ENCODE measurements at regions not wholly inside any gene's neighbourhood (a gene's known extent, or its start where the extent isn't known, plus 50 kb on each side); places are given as distances from the start of the nearest gene placed in this dataset.
"Not testable (repeated sequence)": the region's sequence is repeated elsewhere in the genome, so short reads cannot be mapped to it uniquely, and the experiment has no call there.

DNA sequence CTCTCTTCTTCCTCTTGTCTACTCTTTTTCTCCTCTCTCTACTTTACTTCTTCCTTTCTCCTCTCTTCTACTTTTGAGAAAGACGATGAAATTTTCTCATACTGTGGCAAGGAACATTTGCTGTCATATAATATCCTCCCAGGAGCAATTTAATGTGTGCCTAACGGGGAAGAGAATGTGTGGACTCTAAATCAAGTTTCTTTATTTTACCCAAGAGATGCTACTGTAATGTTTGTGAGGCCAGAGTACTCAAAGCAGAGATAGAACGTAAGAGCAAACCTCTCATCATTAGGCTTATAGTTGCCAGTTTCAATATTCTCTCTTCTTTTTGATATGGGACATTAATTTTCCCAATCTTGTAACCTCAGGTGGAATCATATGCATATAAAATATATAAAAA is 801.4 kb downstream of the BCKDHB start:
- H3K4me3 Mint-ChIP-seq, result no peak overlapping the region
- H3K9me3 Mint-ChIP-seq, result peaks cover 3% of the 10 kb centered on the region

DNA sequence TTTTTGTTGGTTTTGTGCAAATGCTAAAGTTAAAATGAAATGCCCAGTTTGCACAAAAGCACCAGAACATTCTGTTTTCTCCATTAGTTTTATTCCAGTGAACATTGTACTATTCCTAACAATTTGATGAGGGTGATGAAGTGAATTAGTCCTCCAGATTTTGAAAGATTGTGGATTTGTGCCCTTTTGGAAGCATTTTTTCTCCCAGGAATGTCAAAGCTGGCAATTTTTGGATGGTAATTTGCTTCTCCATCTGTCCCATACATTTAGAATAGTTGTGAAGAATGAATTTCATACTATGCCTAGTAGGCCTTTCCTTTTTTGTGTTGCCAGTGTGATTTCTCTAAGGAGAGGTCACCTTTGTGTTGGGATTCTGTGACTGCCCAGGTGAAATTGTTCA is 797.2 kb downstream of the BCKDHB start:
- DNase-seq (ENCODE audit: low spot score) (no peak), ATAC-seq (no peak)
- no peaks in the 10 kb centered on the region for H3K27me3 Mint-ChIP-seq
- H3K27ac Mint-ChIP-seq, result no peak overlapping the region
- no peaks in the 10 kb centered on the region for H3K4me1 Mint-ChIP-seq (ENCODE audit: low read depth in 2 of 2)
- no peak overlapping the region for H3K4me3 Mint-ChIP-seq
- H3K9me3 Mint-ChIP-seq, result peaks cover 12% of the 10 kb centered on the region
- peaks cover 10% of the 10 kb centered on the region for H3K36me3 Mint-ChIP-seq

More for the DNA sequence above, 801.4 kb downstream of the BCKDHB start:
- H3K27ac Mint-ChIP-seq, result no peak overlapping the region
- ATAC-seq (no peak), DNase-seq (ENCODE audit: low spot score) (no peak)
- H3K27me3 Mint-ChIP-seq, result no peaks in the 10 kb centered on the region
- H3K4me1 Mint-ChIP-seq (ENCODE audit: low read depth in 2 of 2), result no peaks in the 10 kb centered on the region
- H3K36me3 Mint-ChIP-seq, result peaks cover 5% of the 10 kb centered on the region

GRCh38 chr6:80886475-80886874 is 780.0 kb downstream of the BCKDHB start:
- H3K36me3 Mint-ChIP-seq, result no peaks in the 10 kb centered on the region
- H3K9me3 Mint-ChIP-seq, result peaks cover 3% of the 10 kb centered on the region
- no peaks in the 10 kb centered on the region for H3K4me1 Mint-ChIP-seq (ENCODE audit: low read depth in 2 of 2)
- no peak overlapping the region for H3K4me3 Mint-ChIP-seq
- no peak overlapping the region for H3K27ac Mint-ChIP-seq
- DNase-seq (ENCODE audit: low spot score) (no peak), ATAC-seq (no peak)
- no peaks in the 10 kb centered on the region for H3K27me3 Mint-ChIP-seq

GRCh38 chr6:80872951-80873308 is 766.5 kb downstream of the BCKDHB start:
- Mint-ChIP-seq H3K9me3 (peaks cover 32% of the 10 kb centered on the region), H3K36me3 (peaks cover 8% of the 10 kb centered on the region), H3K27me3 (no peaks in the 10 kb centered on the region), H3K27ac (no peak overlapping the region), H3K4me3 (no peak overlapping the region), H3K4me1 (ENCODE audit: low read depth in 2 of 2) (no peaks in the 10 kb centered on the region)
- no peak for DNase-seq (ENCODE audit: low spot score)
- no peak for ATAC-seq

DNA sequence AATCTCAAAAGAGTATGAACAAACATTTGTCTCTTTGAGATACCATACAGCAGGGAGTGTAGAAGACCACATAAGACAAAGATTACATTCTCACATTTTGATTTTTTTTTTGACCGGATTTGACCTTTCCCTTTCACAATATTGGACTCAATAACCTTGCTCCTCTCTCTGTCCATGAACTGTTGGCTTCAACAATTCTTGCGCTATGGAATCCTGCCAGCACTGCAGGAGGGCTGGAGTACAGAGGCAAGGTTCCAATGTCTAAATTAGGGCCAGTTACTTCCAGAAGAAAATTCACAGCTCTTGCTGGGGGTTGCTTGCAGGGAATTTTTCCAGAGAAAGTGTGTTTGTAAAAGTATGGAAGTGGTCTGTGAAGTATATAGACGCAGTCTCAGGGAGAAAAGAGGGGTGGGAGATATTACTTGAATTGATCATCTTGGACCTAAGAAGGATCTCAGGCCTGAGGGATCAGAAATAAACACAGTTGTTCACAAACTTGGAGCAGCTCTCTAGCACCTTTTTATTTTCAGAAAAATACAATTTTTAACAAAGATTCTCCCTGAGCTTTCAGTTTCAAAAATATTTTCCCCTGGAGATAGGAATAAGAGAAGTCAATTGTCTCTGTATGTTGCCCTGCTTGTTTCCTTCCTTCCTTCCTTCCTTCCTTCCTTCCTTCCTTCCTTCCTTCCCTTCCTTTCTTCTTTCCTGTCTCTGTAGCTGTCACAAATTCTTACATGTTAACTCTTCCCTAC is 765.9 kb downstream of the BCKDHB start:
- Mint-ChIP-seq H3K4me3 (no peak overlapping the region), H3K4me1 (ENCODE audit: low read depth in 2 of 2) (no peaks in the 10 kb centered on the region), H3K27ac (no peak overlapping the region), H3K27me3 (no peaks in the 10 kb centered on the region), H3K9me3 (peaks cover 30% of the 10 kb centered on the region), H3K36me3 (peaks cover 7% of the 10 kb centered on the region)
- ATAC-seq (no peak), DNase-seq (ENCODE audit: low spot score) (no peak)

- no peak overlapping the region for H3K4me3 Mint-ChIP-seq
- H3K4me1 Mint-ChIP-seq (ENCODE audit: low read depth in 2 of 2), result no peaks in the 10 kb centered on the region
- no peaks in the 10 kb centered on the region for H3K27me3 Mint-ChIP-seq
- H3K27ac Mint-ChIP-seq, result no peak overlapping the region
- H3K9me3 Mint-ChIP-seq, result peaks cover 9% of the 10 kb centered on the region
- H3K36me3 Mint-ChIP-seq, result no peaks in the 10 kb centered on the region
- ATAC-seq (no peak), DNase-seq (ENCODE audit: low spot score) (no peak)
These were observed 756.3 kb downstream of the BCKDHB start for GRCh38 chr6:80862756-80863155.

DNA sequence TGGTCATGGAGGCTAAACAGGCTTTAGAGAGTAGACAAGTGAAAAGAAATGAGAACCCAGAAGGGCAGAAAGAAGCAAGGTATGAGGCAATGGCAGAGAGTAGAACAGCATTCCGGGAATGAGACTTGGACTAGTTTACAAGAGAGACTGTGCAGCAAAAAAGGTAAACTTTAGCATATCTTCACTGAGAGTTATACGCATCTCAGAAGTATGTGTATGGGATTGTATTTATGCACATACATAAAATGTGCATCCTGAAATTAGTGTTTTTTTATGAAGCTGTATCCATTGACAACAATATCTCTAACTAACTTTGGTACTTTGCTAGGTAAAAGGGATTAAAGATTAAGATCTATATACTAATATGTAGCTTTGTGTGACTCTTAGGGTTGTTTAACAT is 753.6 kb downstream of the BCKDHB start:
- Mint-ChIP-seq H3K27me3 (no peaks in the 10 kb centered on the region), H3K36me3 (no peaks in the 10 kb centered on the region), H3K9me3 (peaks cover 4% of the 10 kb centered on the region), H3K4me3 (no peak overlapping the region), H3K4me1 (ENCODE audit: low read depth in 2 of 2) (no peaks in the 10 kb centered on the region), H3K27ac (no peak overlapping the region)
- ATAC-seq, result no peak
- no peak for DNase-seq (ENCODE audit: low spot score)

DNA sequence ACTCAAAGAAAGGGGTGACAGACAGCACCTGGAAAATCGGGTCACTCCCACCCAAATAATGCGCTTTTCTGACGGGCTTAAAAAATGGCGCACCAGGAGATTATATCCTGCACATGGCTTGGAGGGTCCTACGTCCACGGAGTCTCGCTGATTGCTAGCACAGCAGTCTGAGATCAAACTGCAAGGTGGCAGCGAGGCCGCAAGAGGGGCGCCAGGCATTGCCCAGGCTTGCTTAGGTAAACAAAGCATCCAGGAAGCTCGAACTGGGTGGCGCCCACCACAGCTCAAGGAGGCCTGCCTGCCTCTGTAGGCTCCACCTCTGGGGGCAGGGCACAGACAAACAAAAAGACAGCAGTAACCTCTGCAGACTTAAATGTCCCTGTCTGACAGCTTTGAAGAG is 741.5 kb downstream of the BCKDHB start:
- ATAC-seq; H3K27ac Mint-ChIP-seq; H3K4me1 Mint-ChIP-seq (ENCODE audit: low read depth in 2 of 2); H3K27me3 Mint-ChIP-seq; H3K4me3 Mint-ChIP-seq; DNase-seq (ENCODE audit: low spot score): not testable (repeated sequence)
- peaks cover 18% of the 10 kb centered on the region for H3K36me3 Mint-ChIP-seq
- H3K9me3 Mint-ChIP-seq, result peaks cover 18% of the 10 kb centered on the region

DNA sequence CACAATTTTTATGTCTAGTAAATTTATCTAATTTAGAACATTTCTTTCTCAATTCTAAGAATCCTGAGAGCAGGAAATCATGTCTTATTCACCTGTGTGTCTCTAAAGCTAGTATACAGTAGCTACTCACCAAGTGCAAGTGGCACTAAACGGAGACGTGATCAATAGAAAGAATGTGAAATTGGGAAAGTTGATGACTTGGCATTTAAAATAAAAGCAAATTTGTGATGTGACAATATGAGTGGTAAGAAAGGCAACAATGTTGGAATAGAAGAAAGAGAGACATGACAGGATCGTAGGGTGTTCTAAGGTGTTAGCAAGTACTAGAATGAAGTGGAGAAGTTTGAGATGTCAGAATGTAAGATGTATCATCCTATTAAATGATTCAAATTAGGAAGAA is 725.9 kb downstream of the BCKDHB start:
- no peak for ATAC-seq
- no peak overlapping the region for H3K27ac Mint-ChIP-seq
- H3K27me3 Mint-ChIP-seq, result no peaks in the 10 kb centered on the region
- no peaks in the 10 kb centered on the region for H3K36me3 Mint-ChIP-seq
- no peaks in the 10 kb centered on the region for H3K4me1 Mint-ChIP-seq (ENCODE audit: low read depth in 2 of 2)
- no peak for DNase-seq (ENCODE audit: low spot score)
- H3K9me3 Mint-ChIP-seq, result peaks cover 15% of the 10 kb centered on the region
- no peak overlapping the region for H3K4me3 Mint-ChIP-seq

DNA sequence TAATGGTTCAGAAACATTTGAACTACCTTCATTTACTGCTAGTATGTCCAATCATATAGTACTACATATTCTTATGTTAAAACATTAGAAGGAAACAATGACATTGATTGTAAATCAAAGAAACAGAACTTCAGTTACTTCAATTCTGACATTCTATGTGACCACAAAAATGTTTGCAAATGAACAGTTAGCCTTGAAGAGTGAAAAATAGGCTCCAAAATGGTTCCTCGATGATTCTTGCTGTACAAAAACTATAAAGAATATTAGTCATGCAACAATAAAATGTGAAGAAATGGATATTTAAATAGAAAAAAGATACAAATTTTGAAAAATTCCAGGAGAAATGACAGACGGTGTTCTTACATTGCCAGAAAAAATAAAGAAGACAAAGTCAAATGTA is 686.9 kb downstream of the BCKDHB start:
- ATAC-seq (no peak), DNase-seq (ENCODE audit: low spot score) (no peak)
- Mint-ChIP-seq H3K27me3 (no peaks in the 10 kb centered on the region), H3K4me1 (ENCODE audit: low read depth in 2 of 2) (no peaks in the 10 kb centered on the region), H3K4me3 (no peak overlapping the region), H3K36me3 (no peaks in the 10 kb centered on the region), H3K9me3 (peaks cover 3% of the 10 kb centered on the region), H3K27ac (no peak overlapping the region)

GRCh38 chr6:80792151-80792550 is 685.7 kb downstream of the BCKDHB start:
- Mint-ChIP-seq H3K9me3 (peaks cover 3% of the 10 kb centered on the region), H3K27ac (no peak overlapping the region), H3K36me3 (no peaks in the 10 kb centered on the region), H3K4me3 (no peak overlapping the region), H3K4me1 (ENCODE audit: low read depth in 2 of 2) (no peaks in the 10 kb centered on the region), H3K27me3 (no peaks in the 10 kb centered on the region)
- ATAC-seq, result no peak
- DNase-seq (ENCODE audit: low spot score), result no peak

DNA sequence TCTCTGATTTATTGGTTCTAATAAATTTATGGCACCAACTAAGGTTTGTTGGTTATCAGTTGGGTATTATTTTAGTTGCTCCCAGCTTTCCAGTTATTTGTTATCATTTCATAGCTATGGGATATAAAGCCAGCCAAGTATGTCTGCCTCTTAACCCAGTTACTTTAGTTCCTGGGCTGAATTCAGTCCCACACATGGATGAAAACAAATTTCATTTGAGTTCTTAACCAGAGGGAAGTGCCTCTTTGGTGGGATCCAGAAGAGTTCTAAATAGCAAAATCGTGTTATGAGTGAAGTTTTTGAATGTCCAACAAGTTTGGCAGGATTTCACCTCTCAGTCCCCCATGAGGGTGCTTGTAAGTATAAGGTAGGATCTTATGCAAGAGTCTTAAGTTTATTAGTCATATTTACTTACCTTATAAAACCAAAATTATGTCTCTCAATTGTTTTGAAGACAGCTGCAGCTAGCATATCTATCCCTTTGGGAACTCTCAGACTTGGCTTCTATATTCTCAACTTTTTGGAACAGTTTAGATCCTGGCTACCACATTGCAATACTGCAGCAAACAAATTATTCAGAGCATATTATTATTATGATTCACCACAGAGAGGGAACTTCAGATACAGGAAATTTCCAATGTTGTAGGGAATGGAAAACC is 683.6 kb downstream of the BCKDHB start:
- Mint-ChIP-seq H3K36me3 (no peaks in the 10 kb centered on the region), H3K4me1 (ENCODE audit: low read depth in 2 of 2) (no peaks in the 10 kb centered on the region), H3K27ac (no peak overlapping the region)

DNA sequence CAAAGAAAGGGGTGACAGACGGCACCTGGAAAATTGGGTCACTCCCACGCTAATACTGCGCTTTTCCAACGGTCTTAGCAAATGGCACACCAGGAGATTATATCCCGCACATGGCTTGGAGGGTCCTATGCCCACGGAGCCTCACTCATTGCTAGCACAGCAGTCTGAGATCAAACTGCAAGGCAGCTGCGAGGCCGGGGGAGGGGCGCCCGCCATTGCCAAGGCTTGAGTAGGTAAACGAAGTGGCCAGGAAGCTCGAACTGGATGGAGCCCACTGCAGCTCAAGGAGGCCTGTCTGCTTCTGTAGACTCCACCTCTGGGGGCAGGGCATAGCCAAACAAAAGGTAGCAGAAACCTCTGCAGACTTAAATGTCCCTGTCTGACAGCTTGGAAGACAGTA is 676.8 kb downstream of the BCKDHB start:
- H3K4me3 Mint-ChIP-seq; ATAC-seq; H3K4me1 Mint-ChIP-seq (ENCODE audit: low read depth in 2 of 2); H3K36me3 Mint-ChIP-seq; DNase-seq (ENCODE audit: low spot score); H3K27ac Mint-ChIP-seq; H3K27me3 Mint-ChIP-seq: not testable (repeated sequence)
- peaks cover 10% of the 10 kb centered on the region for H3K9me3 Mint-ChIP-seq

More for the DNA sequence above, 683.6 kb downstream of the BCKDHB start:
- ATAC-seq (no peak), DNase-seq (ENCODE audit: low spot score) (no peak)
- no peak overlapping the region for H3K4me3 Mint-ChIP-seq
- H3K27me3 Mint-ChIP-seq, result no peaks in the 10 kb centered on the region
- peaks cover 6% of the 10 kb centered on the region for H3K9me3 Mint-ChIP-seq

DNA sequence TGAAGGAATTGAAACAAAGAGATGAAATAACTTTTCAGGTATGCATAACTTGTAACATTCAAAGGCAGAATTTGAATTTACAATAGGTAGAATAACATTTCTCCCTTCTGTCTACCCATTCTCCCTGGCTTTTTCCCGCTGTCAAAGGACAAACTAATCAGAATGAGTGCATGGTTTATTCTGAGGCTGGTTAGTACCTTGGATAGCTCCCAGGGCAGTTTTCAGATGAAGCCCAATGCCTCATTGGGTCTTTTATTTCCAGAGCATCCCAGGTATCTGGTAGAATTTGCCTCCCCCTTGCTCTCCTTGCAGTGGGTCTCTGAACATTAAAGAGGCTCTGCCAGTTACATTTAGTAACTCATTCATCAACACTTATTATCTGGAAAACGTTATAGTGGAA is 665.5 kb downstream of the BCKDHB start:
- H3K27ac Mint-ChIP-seq, result no peak overlapping the region
- no peaks in the 10 kb centered on the region for H3K4me1 Mint-ChIP-seq (ENCODE audit: low read depth in 2 of 2)
- DNase-seq (ENCODE audit: low spot score) (no peak), ATAC-seq (no peak)
- no peaks in the 10 kb centered on the region for H3K27me3 Mint-ChIP-seq
- no peaks in the 10 kb centered on the region for H3K36me3 Mint-ChIP-seq
- peaks cover 7% of the 10 kb centered on the region for H3K9me3 Mint-ChIP-seq
- H3K4me3 Mint-ChIP-seq, result no peak overlapping the region

GRCh38 chr6:80769106-80769505 is 662.6 kb downstream of the BCKDHB start:
- Mint-ChIP-seq H3K4me3 (no peak overlapping the region), H3K27ac (no peak overlapping the region), H3K27me3 (no peaks in the 10 kb centered on the region), H3K9me3 (peaks cover 3% of the 10 kb centered on the region), H3K4me1 (ENCODE audit: low read depth in 2 of 2) (no peaks in the 10 kb centered on the region), H3K36me3 (no peaks in the 10 kb centered on the region)
- ATAC-seq (no peak), DNase-seq (ENCODE audit: low spot score) (no peak)
